ENCODE measurements at regions not wholly inside any gene's neighbourhood (a gene's known extent, or its start where the extent isn't known, plus 50 kb on each side); places are given as distances from the start of the nearest gene placed in this dataset.

DNA sequence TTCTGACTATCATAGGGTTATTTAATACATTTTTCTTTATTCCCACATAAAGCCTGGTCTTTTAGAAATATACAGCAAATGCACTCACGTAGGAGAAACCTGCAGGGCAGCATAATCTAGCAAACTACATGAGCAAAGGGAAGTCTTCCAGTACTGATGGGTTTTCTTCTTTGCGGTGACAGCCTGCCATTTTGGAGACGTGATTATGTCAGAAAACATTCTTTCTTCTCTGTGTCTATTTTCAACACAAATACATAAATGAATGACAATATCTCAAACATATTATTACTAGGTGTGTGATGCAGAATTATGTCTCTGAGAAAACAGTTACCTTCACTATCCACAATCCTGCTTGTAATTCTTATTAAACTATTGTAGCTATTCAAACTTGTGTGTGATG lies 425.0 kb downstream of the GPAM start:
- intact Hi-C loops (cut with DNase I) = loop anchor here (5.0 kb wide), 1 partner anchor 99 kb away; no protein-coding TSS in a partner anchor
- DNase-seq = no peak
- no peaks in the 10 kb centered on the region for H3K9me3 ChIP-seq
- no peak for TF ChIP-seq POLR2A (IDR thresholded peaks at IDR 0.05)
- no peak for TF ChIP-seq EP300 (IDR thresholded peaks at IDR 0.05)
- TF ChIP-seq, protein P1, sequence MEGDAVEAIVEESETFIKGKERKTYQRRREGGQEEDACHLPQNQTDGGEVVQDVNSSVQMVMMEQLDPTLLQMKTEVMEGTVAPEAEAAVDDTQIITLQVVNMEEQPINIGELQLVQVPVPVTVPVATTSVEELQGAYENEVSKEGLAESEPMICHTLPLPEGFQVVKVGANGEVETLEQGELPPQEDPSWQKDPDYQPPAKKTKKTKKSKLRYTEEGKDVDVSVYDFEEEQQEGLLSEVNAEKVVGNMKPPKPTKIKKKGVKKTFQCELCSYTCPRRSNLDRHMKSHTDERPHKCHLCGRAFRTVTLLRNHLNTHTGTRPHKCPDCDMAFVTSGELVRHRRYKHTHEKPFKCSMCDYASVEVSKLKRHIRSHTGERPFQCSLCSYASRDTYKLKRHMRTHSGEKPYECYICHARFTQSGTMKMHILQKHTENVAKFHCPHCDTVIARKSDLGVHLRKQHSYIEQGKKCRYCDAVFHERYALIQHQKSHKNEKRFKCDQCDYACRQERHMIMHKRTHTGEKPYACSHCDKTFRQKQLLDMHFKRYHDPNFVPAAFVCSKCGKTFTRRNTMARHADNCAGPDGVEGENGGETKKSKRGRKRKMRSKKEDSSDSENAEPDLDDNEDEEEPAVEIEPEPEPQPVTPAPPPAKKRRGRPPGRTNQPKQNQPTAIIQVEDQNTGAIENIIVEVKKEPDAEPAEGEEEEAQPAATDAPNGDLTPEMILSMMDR (IDR thresholded peaks at IDR 0.05) = no peak
- no peak for TF ChIP-seq POLR2AphosphoS5 (IDR thresholded peaks at IDR 0.05)
- peaks cover 0 to 12% (median 0%) of the 10 kb centered on the region in 4 donors for H3K4me1 ChIP-seq
- WGBS, 2 donors = 76 to 86% methylated on average over 3 of the region's 3 CpGs
- H3K36me3 ChIP-seq = no peaks in the 10 kb centered on the region
- H3K27ac ChIP-seq = no peak overlapping the region
- no peak overlapping the region for H3K4me3 ChIP-seq
- H3K27me3 ChIP-seq = no peaks in the 10 kb centered on the region

DNA sequence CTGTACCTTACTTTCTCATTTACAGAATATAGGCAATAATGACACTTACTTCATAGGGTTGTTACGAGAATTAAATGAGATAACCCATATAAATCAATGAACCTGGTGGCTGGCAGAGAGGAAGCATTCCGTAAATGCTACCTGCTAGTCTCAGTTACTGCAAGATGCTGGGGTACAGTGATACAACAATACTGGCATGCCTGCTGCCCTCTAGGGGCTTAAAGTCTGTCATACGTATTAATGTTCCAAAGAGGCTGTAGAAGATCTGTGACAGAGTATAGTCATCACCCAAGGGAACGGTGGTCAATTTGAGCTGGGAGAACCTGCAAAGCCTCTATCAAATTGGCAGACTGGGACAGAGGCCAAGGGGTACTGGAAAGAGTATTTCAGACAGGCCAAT lies 421.5 kb downstream of the GPAM start:
- Histone ChIP-seq H3K4me3 (no peak overlapping the region), H3K27me3 (no peaks in the 10 kb centered on the region), H3K36me3 (no peaks in the 10 kb centered on the region), H3K9me3 (no peaks in the 10 kb centered on the region), H3K4me1 (peaks cover 0 to 7% (median 0%) of the 10 kb centered on the region in 4 donors), H3K27ac (no peak overlapping the region)
- WGBS, 2 donors = 82 to 87% methylated on average over 4 of the region's 4 CpGs
- intact Hi-C loops (cut with DNase I) = no loop called here
- no peak for DNase-seq
- TF ChIP-seq POLR2AphosphoS5 (IDR thresholded peaks at IDR 0.05) = no peak
- TF ChIP-seq, protein P1 (IDR thresholded peaks at IDR 0.05) = no peak
- no peak for TF ChIP-seq POLR2A (IDR thresholded peaks at IDR 0.05)
- no peak for TF ChIP-seq EP300 (IDR thresholded peaks at IDR 0.05)

- 27 to 58% methylated on average over 2 of the region's 2 CpGs for WGBS, 2 donors
- intact Hi-C loops (cut with DNase I) = no loop called here
- H3K9me3 ChIP-seq = no peaks in the 10 kb centered on the region
Observed at GRCh38 chr10:111765216-111765615, 418.3 kb downstream of the GPAM start.

GRCh38 chr10:111766464-111766863 lies 417.1 kb downstream of the GPAM start:
- Histone ChIP-seq H3K36me3 (no peaks in the 10 kb centered on the region), H3K27me3 (no peaks in the 10 kb centered on the region), H3K4me1 (peaks cover 0 to 6% (median 0%) of the 10 kb centered on the region in 4 donors), H3K4me3 (no peak overlapping the region), H3K27ac (no peak overlapping the region), H3K9me3 (no peaks in the 10 kb centered on the region)
- WGBS, 2 donors = 62 to 66% methylated on average over 3 of the region's 3 CpGs
- no peak for TF ChIP-seq POLR2A (IDR thresholded peaks at IDR 0.05)
- TF ChIP-seq, protein P1 (IDR thresholded peaks at IDR 0.05) = no peak
- no peak for TF ChIP-seq POLR2AphosphoS5 (IDR thresholded peaks at IDR 0.05)
- no peak for TF ChIP-seq EP300 (IDR thresholded peaks at IDR 0.05)
- intact Hi-C loops (cut with DNase I) = no loop called here
- no peak for DNase-seq

More at GRCh38 chr10:111765216-111765615, 418.3 kb downstream of the GPAM start:
- no peaks in the 10 kb centered on the region for H3K27me3 ChIP-seq
- H3K4me3 ChIP-seq = no peak overlapping the region
- no peak overlapping the region for H3K27ac ChIP-seq
- H3K36me3 ChIP-seq = no peaks in the 10 kb centered on the region
- no peak for DNase-seq
- peaks cover 0 to 6% (median 0%) of the 10 kb centered on the region in 4 donors for H3K4me1 ChIP-seq
- TF ChIP-seq POLR2A (IDR thresholded peaks at IDR 0.05) = no peak
- no peak for TF ChIP-seq POLR2AphosphoS5 (IDR thresholded peaks at IDR 0.05)
- TF ChIP-seq EP300 (IDR thresholded peaks at IDR 0.05) = no peak
- TF ChIP-seq, protein P1 (IDR thresholded peaks at IDR 0.05) = no peak

DNA sequence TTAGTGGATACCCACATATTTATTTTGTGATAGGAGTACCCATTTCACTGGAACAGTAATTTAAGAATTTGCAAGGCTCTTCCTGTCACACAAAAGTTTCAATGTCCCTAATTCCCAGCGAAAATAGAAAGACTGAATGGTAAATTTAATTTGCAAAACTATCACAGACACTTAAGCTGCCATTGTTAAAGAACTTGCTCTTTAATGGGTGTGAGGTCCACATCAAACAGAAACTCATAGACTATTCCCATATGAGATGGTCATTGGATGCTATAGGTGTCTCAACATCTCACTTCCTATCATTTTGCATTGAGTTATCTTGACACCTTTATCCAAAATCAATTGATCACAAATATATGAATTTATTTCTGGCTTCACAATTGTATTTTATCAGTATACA lies 415.9 kb downstream of the GPAM start:
- H3K36me3 ChIP-seq = no peaks in the 10 kb centered on the region
- DNase-seq = no peak
- no peaks in the 10 kb centered on the region for H3K9me3 ChIP-seq
- intact Hi-C loops (cut with DNase I) = no loop called here
- H3K27me3 ChIP-seq = no peaks in the 10 kb centered on the region
- no peak overlapping the region for H3K4me3 ChIP-seq
- no peak overlapping the region for H3K27ac ChIP-seq
- TF ChIP-seq EP300 (IDR thresholded peaks at IDR 0.05) = no peak
- TF ChIP-seq, protein P1 (IDR thresholded peaks at IDR 0.05) = no peak
- no peak for TF ChIP-seq POLR2AphosphoS5 (IDR thresholded peaks at IDR 0.05)
- peaks cover 0 to 6% (median 0%) of the 10 kb centered on the region in 4 donors for H3K4me1 ChIP-seq
- 23 to 41% methylated on average over 1 of the region's 1 CpG for WGBS, 2 donors

Data from sigmoid colon (tissue), 6 donors.